HCT116 (cell line): ENCODE measurements at regions not wholly inside any gene's neighbourhood (a gene's known extent, or its start where the extent isn't known, plus 50 kb on each side); places are given as distances from the start of the nearest gene placed in this dataset.

Experiments
- ATAC-seq: fragments of 200-7000 bp; cut with Tn5 transposase; 2 replicates; pipeline ENCODE4 v1.9.1; 2020; ENCODE audit warnings: mild to moderate bottlenecking, moderate library complexity
- BruUV-seq: library from RNA; stranded (reverse); fragments of 400-500 nt; replicated peaks from 2 replicates; lab custom pipeline; 2021; lab: Mats Ljungman, UMichigan
- CTCF ChIA-PET: fragments of 300-600 bp; sonication (Branson Sonifier 250); formaldehyde crosslinking; loops from one replicate; lab custom pipeline; 2021; ENCODE audit warnings: antibody characterized with exemption; lab: Charles Lee
- POLR2A ChIA-PET: fragments of 300-600, 350-600 bp; sonication (Branson Sonifier 250); formaldehyde crosslinking; loops from one replicate; lab custom pipeline; 2021; ENCODE audit warnings: antibody characterized with exemption; lab: Charles Lee
- RAD21 ChIA-PET, 2 experiments: fragments of 300-600 bp; sonication (Branson Sonifier 250); formaldehyde crosslinking; loops; one replicate each; lab custom pipeline; 2023; ENCODE audit warnings: low total read pairs in 2 of 2; ENCODE audit not compliant: uncharacterized antibody in 2 of 2, unreplicated experiment in 2 of 2, low non-redundant PET in 1 of 2; lab: Charles Lee
- DNase-seq: peaks from one replicate; pipeline ENCODE4 v3.0.0-alpha.2; 2010; ENCODE audit warnings: low read depth, low spot score
- H2AFZ ChIP-seq: fragments of 200-600 bp; shearing (Covaris generic), sonication (generic); 2 replicates; pipeline ENCODE4 v1.6.1; 2017; ENCODE audit warnings: low read depth, mixed run types, mixed read lengths, antibody characterized with exemption, low read length; ENCODE audit not compliant: poor library complexity, severe bottlenecking
- H3K27ac ChIP-seq: 2 replicates; pipeline ENCODE4 v1.5.1; 2012; ENCODE audit warnings: low read depth, low read length
- H3K27me3 ChIP-seq: fragments of 200-600 bp; sonication (generic); 2 replicates; pipeline ENCODE4 v1.6.1; 2016; ENCODE audit warnings: mixed run types, low read length, mixed read lengths; ENCODE audit not compliant: insufficient read depth
- H3K36me3 ChIP-seq, 2 experiments: fragments of 200-500 bp in 1 of 2; fragments of 200-600 bp in 1 of 2; sonication (Bioruptor generic) in 1 of 2; sonication (generic) in 1 of 2; 2 replicates each; pipeline versions ENCODE4 v1.5.1 to v1.6.1; 2014 to 2016; ENCODE audit warnings: low read length in 2 of 2, inconsistent platforms in 1 of 2, mixed read lengths in 1 of 2, mixed run types in 1 of 2; ENCODE audit not compliant: insufficient read depth in 2 of 2, control insufficient read depth in 1 of 2
- H3K4me1 ChIP-seq, 2 experiments: fragments of 200-600 bp in 1 of 2; sonication (generic) in 1 of 2; 2 replicates each; pipeline versions ENCODE4 v1.5.1 to v1.6.1; 2012 to 2017; ENCODE audit warnings: low read length in 2 of 2, inconsistent platforms in 1 of 2, mild to moderate bottlenecking in 1 of 2, mixed read lengths in 1 of 2, mixed run types in 1 of 2, moderate library complexity in 1 of 2; ENCODE audit not compliant: insufficient read depth in 2 of 2, control insufficient read depth in 1 of 2
- H3K4me2 ChIP-seq: fragments of 200-600 bp; sonication (generic); 2 replicates; pipeline ENCODE4 v1.6.1; 2017; ENCODE audit warnings: mixed run types, low read length, mixed read lengths
- H3K4me3 ChIP-seq, 2 experiments: fragments of 200-600 bp in 1 of 2; sonication (generic) in 1 of 2; replicated peaks in 1 of 2; 2 replicates each; pipeline ENCODE4 v1.5.1; 2011 to 2016; ENCODE audit warnings: low read length in 2 of 2, control low read depth in 1 of 2, low read depth in 1 of 2, mild to moderate bottlenecking in 1 of 2, mixed read lengths in 1 of 2, mixed run types in 1 of 2
- H3K79me2 ChIP-seq: fragments of 200-600 bp; sonication (generic); 2 replicates; pipeline ENCODE4 v1.6.1; 2017; ENCODE audit warnings: mild to moderate bottlenecking, mixed run types, low read length, moderate library complexity, mixed read lengths; ENCODE audit not compliant: insufficient read depth
- H3K9ac ChIP-seq: fragments of 200-600 bp; sonication (generic); 2 replicates; pipeline ENCODE4 v1.6.1; 2016; ENCODE audit warnings: low read length, mixed read lengths
- H3K9me2 ChIP-seq: fragments of 200-600 bp; sonication (generic), shearing (Covaris generic); 2 replicates; pipeline ENCODE4 v1.6.1; 2017; ENCODE audit warnings: mixed run types, mild to moderate bottlenecking, moderate library complexity; ENCODE audit not compliant: insufficient read depth
- H3K9me3 ChIP-seq, 2 experiments: fragments of 200-500 bp in 1 of 2; fragments of 200-600 bp in 1 of 2; sonication (Bioruptor generic) in 1 of 2; sonication (generic) in 1 of 2; 2 replicates each; pipeline ENCODE4 v1.6.1; 2014 to 2017; ENCODE audit warnings: low read length in 2 of 2, mixed read lengths in 2 of 2, inconsistent platforms in 1 of 2, low read depth in 1 of 2, mild to moderate bottlenecking in 1 of 2, mixed run types in 1 of 2, moderate library complexity in 1 of 2; ENCODE audit not compliant: control insufficient read depth in 1 of 2, insufficient read depth in 1 of 2
- H4K20me1 ChIP-seq: fragments of 200-600 bp; sonication (generic), shearing (Covaris generic); 2 replicates; pipeline ENCODE4 v1.6.1; 2017; ENCODE audit warnings: mixed run types, mild to moderate bottlenecking, moderate library complexity; ENCODE audit not compliant: insufficient read depth
- CBX3 ChIP-seq: IDR thresholded peaks from 2 replicates; pipeline ENCODE4 v1.6.1; 2012; ENCODE audit warnings: low read depth
- CEBPB ChIP-seq: IDR thresholded peaks from 2 replicates; pipeline ENCODE4 v1.6.1; 2012; ENCODE audit warnings: low read depth
- EZH2phosphoT487 ChIP-seq: fragments of 200-600 bp; IDR thresholded peaks from 2 replicates; pipeline ENCODE4 v1.6.1; 2018; ENCODE audit warnings: antibody characterized with exemption, borderline replicate concordance
- POLR2A ChIP-seq: IDR thresholded peaks from 2 replicates; pipeline ENCODE4 v1.7.0; 2011; ENCODE audit warnings: borderline replicate concordance; ENCODE audit not compliant: insufficient read depth, insufficient read length; ENCODE audit errors: extremely low read depth
- POLR2AphosphoS5 ChIP-seq: IDR thresholded peaks from 2 replicates; pipeline ENCODE4 v1.6.1; 2011; ENCODE audit warnings: mild to moderate bottlenecking, low read depth, low read length, moderate library complexity
- RAD21 ChIP-seq: IDR thresholded peaks from 2 replicates; pipeline ENCODE4 v1.6.1; 2012; ENCODE audit warnings: low read depth, mild to moderate bottlenecking
- SP1 ChIP-seq: IDR thresholded peaks from 2 replicates; pipeline ENCODE4 v1.6.1; 2012; ENCODE audit warnings: low read depth
- TCF7L2 ChIP-seq: IDR thresholded peaks from 2 replicates; pipeline ENCODE4 v1.7.0; 2011; ENCODE audit warnings: borderline replicate concordance, inconsistent platforms; ENCODE audit not compliant: insufficient read depth, insufficient read length; ENCODE audit errors: extremely low read depth
- YY1 ChIP-seq: IDR thresholded peaks from 2 replicates; pipeline ENCODE4 v1.6.1; 2011; ENCODE audit warnings: low read length, low read depth, moderate library complexity, mild to moderate bottlenecking; ENCODE audit not compliant: insufficient replicate concordance; ENCODE audit errors: extremely low read depth
- intact Hi-C: fragments of 100-400 bp; cut with micrococcal nuclease; formaldehyde crosslinking; loops from 2 replicates; pipeline ENCODE4 v1.10.0; 2022
- TF ChIP-seq, protein P1 (sequence below): IDR thresholded peaks from 2 replicates; pipeline ENCODE4 v1.6.1; 2012
- TF ChIP-seq, protein P2 (sequence below): IDR thresholded peaks from 2 replicates; pipeline ENCODE4 v1.6.1; 2012

DNA sequence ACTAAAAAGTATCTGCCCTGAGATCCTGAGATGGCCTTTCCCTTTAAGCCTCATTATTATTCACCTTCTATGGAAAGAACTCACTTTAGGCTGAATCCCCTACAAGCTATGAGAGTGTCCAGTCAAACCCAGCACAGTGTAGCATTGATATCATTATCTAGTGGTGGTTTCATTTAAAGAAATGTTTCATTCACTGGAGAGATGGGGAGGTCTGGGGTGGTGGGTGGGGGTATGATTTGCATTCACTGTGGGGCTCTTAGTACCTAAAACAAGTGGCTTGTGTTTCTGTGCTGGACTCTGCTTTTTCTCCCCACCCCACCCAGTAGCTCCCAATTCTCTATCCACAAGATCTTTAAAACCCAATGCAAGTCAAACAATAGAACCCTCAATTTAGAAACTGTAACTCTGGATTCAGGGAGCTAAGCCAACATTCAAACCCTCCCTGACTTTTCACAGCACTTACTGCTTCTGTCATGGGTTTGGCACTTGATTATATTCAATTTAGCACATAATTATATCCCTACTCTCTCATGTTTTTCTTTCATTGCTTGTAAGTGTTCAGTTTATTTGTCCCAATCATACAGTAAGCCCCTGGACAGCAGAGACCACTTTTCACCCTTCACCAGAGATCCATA lies 310.5 kb upstream of the THBS1 start:
- POLR2A ChIA-PET, result no interaction called here
- H3K9ac ChIP-seq, result no peak overlapping the region
- no peak overlapping the region for H3K4me2 ChIP-seq
- no peak overlapping the region for H3K4me3 ChIP-seq
- H3K9me2 ChIP-seq, result no peaks in the 10 kb centered on the region
- TF ChIP-seq, protein P1, sequence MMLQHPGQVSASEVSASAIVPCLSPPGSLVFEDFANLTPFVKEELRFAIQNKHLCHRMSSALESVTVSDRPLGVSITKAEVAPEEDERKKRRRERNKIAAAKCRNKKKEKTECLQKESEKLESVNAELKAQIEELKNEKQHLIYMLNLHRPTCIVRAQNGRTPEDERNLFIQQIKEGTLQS, result no peak
- TF ChIP-seq CBX3 (no peak), TCF7L2 (no peak)
- TF ChIP-seq, all 23 proteins: peak for 0
- Histone ChIP-seq H3K27me3 (no peaks in the 10 kb centered on the region), H3K79me2 (no peaks in the 10 kb centered on the region), H3K9me3 (no peaks in the 10 kb centered on the region), H3K36me3 (no peaks in the 10 kb centered on the region), H3K27ac (no peak overlapping the region), H4K20me1 (no peaks in the 10 kb centered on the region), H2AFZ (no peak overlapping the region), H3K4me1 (peaks cover 0 to 2% of the 10 kb centered on the region in 2 experiments; a peak in 1 of 4 replicates)
- ChIA-PET CTCF (no interaction called here), RAD21 (no interaction called here)
- no TSS peak for BruUV-seq
- no peak for ATAC-seq
- DNase-seq, result no peak
- intact Hi-C loops, result no loop called here

DNA sequence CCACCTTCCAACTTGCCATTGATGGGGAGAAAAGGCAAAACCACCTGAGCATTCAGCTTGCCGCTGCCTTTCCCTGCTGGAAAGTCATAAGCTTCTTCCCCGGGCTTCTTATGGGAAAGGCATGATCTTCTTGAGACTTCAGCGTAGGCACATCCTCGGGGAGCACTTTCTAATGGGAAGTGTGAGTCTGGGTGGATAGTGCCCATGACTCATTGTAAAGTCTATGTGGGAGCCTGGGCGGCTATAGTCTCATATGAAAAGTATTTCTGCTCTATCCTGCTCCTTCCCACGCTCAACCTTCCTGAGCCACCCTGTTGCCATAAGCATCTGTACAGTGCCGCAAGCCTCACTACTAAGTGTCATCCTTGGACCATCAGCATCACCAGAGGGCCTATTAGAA lies 309.9 kb upstream of the THBS1 start:
- H4K20me1 ChIP-seq, result no peaks in the 10 kb centered on the region
- intact Hi-C loops, result no loop called here
- TF ChIP-seq, protein P2, sequence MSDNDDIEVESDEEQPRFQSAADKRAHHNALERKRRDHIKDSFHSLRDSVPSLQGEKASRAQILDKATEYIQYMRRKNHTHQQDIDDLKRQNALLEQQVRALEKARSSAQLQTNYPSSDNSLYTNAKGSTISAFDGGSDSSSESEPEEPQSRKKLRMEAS, result no peak
- TF ChIP-seq CBX3 (no peak), POLR2A (no peak), YY1 (no peak), CEBPB (no peak), EZH2phosphoT487 (no peak), RAD21 (no peak), SP1 (no peak), POLR2AphosphoS5 (no peak)
- TF ChIP-seq, protein P1, result no peak
- H3K27ac ChIP-seq, result no peak overlapping the region
- no peaks in the 10 kb centered on the region for H3K79me2 ChIP-seq
- no peaks in the 10 kb centered on the region for H3K27me3 ChIP-seq
- ChIA-PET CTCF (no interaction called here), RAD21 (no interaction called here), POLR2A (no interaction called here)
- H3K9me2 ChIP-seq, result no peaks in the 10 kb centered on the region
- ATAC-seq (no peak), DNase-seq (no peak)
- H2AFZ ChIP-seq, result no peak overlapping the region
- peaks cover 0 to 2% of the 10 kb centered on the region in 2 experiments; a peak in 1 of 4 replicates for H3K4me1 ChIP-seq
- no peak overlapping the region for H3K9ac ChIP-seq
- no peaks in the 10 kb centered on the region for H3K9me3 ChIP-seq
- no peak overlapping the region for H3K4me3 ChIP-seq
- H3K36me3 ChIP-seq, result no peaks in the 10 kb centered on the region
- BruUV-seq, result no TSS peak
- H3K4me2 ChIP-seq, result no peak overlapping the region
